SJCRH30 (cell line): ENCODE measurements at regions not wholly inside any gene's neighbourhood (a gene's known extent, or its start where the extent isn't known, plus 50 kb on each side); places are given as distances from the start of the nearest gene placed in this dataset.

ENCODE experiments used
- DNase-seq, 2 experiments: peaks; one replicate each; pipeline ENCODE4 v3.0.0-alpha.2; 2015 to 2020
- H3K27ac ChIP-seq: fragments of 250-450 bp; sonication (Bioruptor Pico); 2 replicates; pipeline ENCODE4 v1.5.1; 2020; ENCODE audit warnings: mild to moderate bottlenecking, moderate library complexity
- H3K27me3 ChIP-seq: fragments of 250-450 bp; sonication (Bioruptor Pico); 2 replicates; pipeline ENCODE4 v1.5.1; 2020; ENCODE audit warnings: mild to moderate bottlenecking, moderate library complexity
- H3K36me3 ChIP-seq: fragments of 250-450 bp; sonication (Bioruptor Pico); 2 replicates; pipeline ENCODE4 v1.5.1; 2020; ENCODE audit warnings: mild to moderate bottlenecking, moderate library complexity
- H3K4me1 ChIP-seq: fragments of 250-450 bp; sonication (Bioruptor Pico); 2 replicates; pipeline ENCODE4 v1.5.1; 2020; ENCODE audit warnings: mild to moderate bottlenecking, moderate library complexity
- H3K4me3 ChIP-seq: fragments of 250-450 bp; sonication (Bioruptor Pico); 2 replicates; pipeline ENCODE4 v1.5.1; 2020; ENCODE audit warnings: mild to moderate bottlenecking, moderate library complexity
- H3K9me3 ChIP-seq: fragments of 250-450 bp; sonication (Bioruptor Pico); replicated peaks from 2 replicates; pipeline ENCODE4 v1.5.1; 2020; ENCODE audit warnings: mild to moderate bottlenecking, moderate library complexity

DNA sequence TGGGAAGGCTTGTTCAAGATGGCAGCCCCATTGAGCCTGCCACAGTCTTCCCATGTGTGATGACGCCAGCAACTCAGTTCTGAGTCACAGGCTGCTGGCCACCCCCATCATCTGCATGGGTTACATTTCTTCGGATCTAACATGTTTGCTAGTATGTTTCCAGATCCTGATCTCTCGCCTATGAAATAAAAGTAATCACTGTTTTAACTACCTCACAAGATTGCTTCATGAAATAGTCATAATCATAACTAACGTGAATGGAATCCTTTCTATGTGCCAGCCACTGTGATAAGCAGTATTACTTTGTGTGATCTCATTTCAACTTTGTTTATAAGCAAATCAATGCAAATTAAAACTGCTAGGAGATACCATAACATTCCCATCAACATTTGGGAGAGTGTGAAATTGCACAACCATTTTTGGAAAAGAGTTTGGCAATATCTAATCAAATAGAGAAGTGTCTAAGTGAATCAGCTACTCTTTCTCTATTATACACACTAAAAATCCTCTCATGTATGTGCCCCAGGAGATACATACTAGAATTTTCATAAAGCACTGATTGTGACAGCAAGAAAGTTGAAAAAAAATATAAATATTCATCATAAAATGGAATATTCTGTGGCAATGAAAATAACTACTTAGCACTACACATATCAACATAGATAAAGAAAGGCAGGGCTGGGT, 300.2 kb upstream of the IRX5 start:
- H3K4me1 ChIP-seq = no peaks in the 10 kb centered on the region
- H3K27me3 ChIP-seq = peaks cover 3% of the 10 kb centered on the region; the same call in 1 of the 2 replicates
- H3K9me3 ChIP-seq = no peaks in the 10 kb centered on the region
- no peaks in the 10 kb centered on the region for H3K36me3 ChIP-seq
- H3K4me3 ChIP-seq = no peak overlapping the region
- H3K27ac ChIP-seq = no peak overlapping the region
- DNase-seq = no peak

- Histone ChIP-seq H3K9me3 (no peaks in the 10 kb centered on the region), H3K27me3 (peaks cover 3% of the 10 kb centered on the region; the same call in 1 of the 2 replicates), H3K36me3 (no peaks in the 10 kb centered on the region), H3K4me1 (no peaks in the 10 kb centered on the region), H3K27ac (no peak overlapping the region), H3K4me3 (no peak overlapping the region)
- no peak for DNase-seq
Measured at GRCh38 chr16:54628796-54629625, 301.7 kb upstream of the IRX5 start.

GRCh38 chr16:54627616-54628015, 303.0 kb upstream of the IRX5 start:
- Histone ChIP-seq H3K4me3 (no peak overlapping the region), H3K9me3 (no peaks in the 10 kb centered on the region), H3K4me1 (no peaks in the 10 kb centered on the region), H3K27ac (no peak overlapping the region), H3K36me3 (no peaks in the 10 kb centered on the region), H3K27me3 (peaks cover 3% of the 10 kb centered on the region; the same call in 1 of the 2 replicates)
- peak; percentile 14 to 26 for DNase-seq

- Histone ChIP-seq H3K4me1 (no peaks in the 10 kb centered on the region), H3K27me3 (no peaks in the 10 kb centered on the region), H3K36me3 (no peaks in the 10 kb centered on the region), H3K9me3 (no peaks in the 10 kb centered on the region; the same call in 1 of the 2 replicates), H3K4me3 (no peak overlapping the region), H3K27ac (no peak overlapping the region)
- no peak for DNase-seq
Measured at GRCh38 chr16:54623636-54624035, 307.0 kb upstream of the IRX5 start.

DNA sequence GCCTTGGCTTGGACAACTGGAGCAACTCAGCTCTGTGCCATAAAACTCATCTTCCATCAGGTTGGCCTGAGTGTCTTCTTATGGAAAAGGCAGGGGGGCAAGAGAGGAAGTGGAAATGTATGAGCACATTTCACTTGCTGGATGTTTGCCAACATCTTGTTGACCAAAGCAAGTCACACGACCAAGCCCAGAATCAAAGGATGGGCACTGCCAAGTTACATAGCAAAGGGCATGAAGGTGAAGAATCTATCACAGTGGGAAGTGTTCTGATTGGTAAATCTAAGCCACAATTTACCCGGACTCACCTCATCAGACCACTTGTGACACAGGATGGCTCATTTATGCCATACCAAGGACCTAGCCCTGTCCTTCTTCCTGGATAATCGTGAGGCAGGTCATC, 310.5 kb upstream of the IRX5 start:
- Histone ChIP-seq H3K4me3 (no peak overlapping the region), H3K36me3 (no peaks in the 10 kb centered on the region), H3K27ac (no peak overlapping the region), H3K27me3 (no peaks in the 10 kb centered on the region), H3K9me3 (no peaks in the 10 kb centered on the region; the same call in 1 of the 2 replicates), H3K4me1 (no peaks in the 10 kb centered on the region)
- no peak for DNase-seq

DNA sequence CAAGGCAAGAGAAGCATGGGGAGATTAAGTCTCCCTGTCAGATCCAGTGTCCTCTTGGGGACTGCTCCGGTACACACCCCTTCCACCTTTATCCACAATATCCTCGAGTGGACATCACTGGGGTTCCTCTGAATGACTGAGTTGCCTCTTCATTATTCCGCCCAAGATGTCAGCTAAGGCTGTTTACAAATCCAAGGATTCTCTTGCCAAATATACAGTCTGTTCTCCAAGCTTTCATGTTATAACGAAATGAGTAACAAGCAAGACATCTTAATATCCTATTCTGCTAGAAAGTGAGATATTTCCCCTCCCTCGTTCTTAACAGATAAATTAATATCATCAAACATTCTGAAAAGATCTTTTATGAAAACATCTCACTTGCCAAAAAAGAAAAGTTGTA, 314.1 kb upstream of the IRX5 start:
- Histone ChIP-seq H3K27ac (no peak overlapping the region), H3K4me3 (no peak overlapping the region), H3K36me3 (no peaks in the 10 kb centered on the region), H3K9me3 (no peaks in the 10 kb centered on the region; the same call in 1 of the 2 replicates), H3K27me3 (no peaks in the 10 kb centered on the region), H3K4me1 (no peaks in the 10 kb centered on the region)
- DNase-seq = no peak

- H3K4me1 ChIP-seq = no peaks in the 10 kb centered on the region
- no peaks in the 10 kb centered on the region for H3K36me3 ChIP-seq
- H3K9me3 ChIP-seq = peaks cover 8% of the 10 kb centered on the region; the same call in 1 of the 2 replicates
- no peak for DNase-seq
- no peak overlapping the region for H3K27ac ChIP-seq
- H3K4me3 ChIP-seq = no peak overlapping the region
- H3K27me3 ChIP-seq = no peaks in the 10 kb centered on the region
Measured at GRCh38 chr16:54605536-54606066, 319.0 kb upstream of the IRX3 start.

DNA sequence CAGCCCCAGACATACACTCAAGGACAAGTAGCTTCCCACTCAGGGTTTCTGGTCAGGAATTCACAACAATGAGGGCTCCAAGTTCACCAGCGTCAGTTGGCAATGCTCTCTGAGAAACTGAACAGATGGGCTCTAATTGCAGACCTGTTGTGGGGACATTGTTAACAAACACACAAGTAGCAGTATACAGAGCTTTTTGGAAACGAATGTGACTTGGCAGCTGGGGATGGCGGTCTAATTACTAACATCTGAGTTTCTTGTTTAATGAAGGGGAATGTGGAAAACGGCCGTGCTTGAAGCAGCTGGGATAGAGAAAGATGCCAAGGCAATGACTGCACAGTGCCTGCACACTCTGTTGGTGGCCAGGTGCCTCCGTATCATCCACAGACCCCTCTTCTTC, 316.1 kb upstream of the IRX3 start:
- no peaks in the 10 kb centered on the region for H3K27me3 ChIP-seq
- no peak overlapping the region for H3K27ac ChIP-seq
- H3K36me3 ChIP-seq = no peaks in the 10 kb centered on the region
- DNase-seq = no peak
- no peak overlapping the region for H3K4me3 ChIP-seq
- no peaks in the 10 kb centered on the region for H3K4me1 ChIP-seq
- H3K9me3 ChIP-seq = peaks cover 8% of the 10 kb centered on the region; the same call in 1 of the 2 replicates

DNA sequence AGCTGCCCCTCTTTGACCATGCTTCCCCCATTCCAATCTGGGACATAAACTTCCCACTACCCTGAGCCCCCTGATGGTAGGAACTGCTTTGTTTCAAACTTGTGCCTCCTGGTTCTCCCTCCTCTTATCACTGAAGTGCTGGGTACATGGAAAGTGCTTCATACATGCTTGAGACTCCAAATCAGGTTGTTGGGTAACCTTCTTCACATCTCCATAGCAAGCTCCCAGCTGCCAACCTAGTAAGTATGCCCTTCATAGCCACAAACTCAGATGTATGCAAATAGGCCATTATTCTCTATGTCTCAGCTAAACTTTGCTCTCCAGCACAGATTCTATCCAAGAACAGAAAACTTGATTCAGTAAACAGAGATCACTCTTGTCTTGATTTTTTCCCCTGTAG, 310.6 kb upstream of the IRX3 start:
- Histone ChIP-seq H3K27me3 (0 out of 2 replicates have a peak, but pooled peaks cover 3% of the 10 kb centered on the region), H3K27ac (no peak overlapping the region), H3K4me1 (no peaks in the 10 kb centered on the region), H3K4me3 (no peak overlapping the region), H3K36me3 (no peaks in the 10 kb centered on the region), H3K9me3 (no peaks in the 10 kb centered on the region)
- no peak for DNase-seq

GRCh38 chr16:54595621-54596020, 309.0 kb upstream of the IRX3 start:
- Histone ChIP-seq H3K27ac (no peak overlapping the region), H3K9me3 (no peaks in the 10 kb centered on the region), H3K4me3 (no peak overlapping the region), H3K4me1 (no peaks in the 10 kb centered on the region), H3K36me3 (no peaks in the 10 kb centered on the region), H3K27me3 (0 out of 2 replicates have a peak, but pooled peaks cover 5% of the 10 kb centered on the region)
- no peak for DNase-seq

GRCh38 chr16:54594601-54595391, 308.2 kb upstream of the IRX3 start:
- no peak for DNase-seq
- Histone ChIP-seq H3K36me3 (no peaks in the 10 kb centered on the region), H3K27me3 (0 out of 2 replicates have a peak, but pooled peaks cover 5% of the 10 kb centered on the region), H3K4me3 (no peak overlapping the region), H3K4me1 (no peaks in the 10 kb centered on the region), H3K27ac (no peak overlapping the region), H3K9me3 (no peaks in the 10 kb centered on the region)

- H3K4me3 ChIP-seq = no peak overlapping the region
- no peaks in the 10 kb centered on the region for H3K9me3 ChIP-seq
- DNase-seq = no peak
- no peak overlapping the region for H3K27ac ChIP-seq
- no peaks in the 10 kb centered on the region for H3K36me3 ChIP-seq
- no peaks in the 10 kb centered on the region for H3K4me1 ChIP-seq
- H3K27me3 ChIP-seq = 0 out of 2 replicates have a peak, but pooled peaks cover 5% of the 10 kb centered on the region
Measured at GRCh38 chr16:54591816-54592246, 305.2 kb upstream of the IRX3 start.

GRCh38 chr16:54590836-54591235, 304.2 kb upstream of the IRX3 start:
- 0 out of 2 replicates have a peak, but pooled peaks cover 5% of the 10 kb centered on the region for H3K27me3 ChIP-seq
- DNase-seq = no peak
- H3K9me3 ChIP-seq = no peaks in the 10 kb centered on the region
- H3K4me3 ChIP-seq = no peak overlapping the region
- no peaks in the 10 kb centered on the region for H3K36me3 ChIP-seq
- H3K4me1 ChIP-seq = no peaks in the 10 kb centered on the region
- H3K27ac ChIP-seq = no peak overlapping the region

DNA sequence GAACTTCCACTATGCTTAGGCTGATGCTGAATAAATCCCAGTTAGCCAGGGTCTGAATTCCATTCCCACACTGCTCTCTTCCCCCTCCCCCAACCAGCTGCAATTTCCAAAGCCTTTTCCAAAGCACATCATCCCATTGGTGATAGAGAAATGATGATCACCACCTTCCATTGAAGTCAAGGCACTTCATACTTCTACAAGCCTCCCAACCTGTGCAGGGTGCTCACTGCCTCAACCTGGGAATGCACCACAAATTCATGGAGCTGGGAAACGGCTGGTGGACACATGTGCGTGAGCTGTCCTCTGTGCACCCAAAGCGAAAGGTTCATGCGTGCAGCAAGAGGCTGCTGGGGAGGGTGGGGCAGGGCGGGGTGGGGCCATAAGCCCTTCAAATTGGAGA, 302.7 kb upstream of the IRX3 start:
- Histone ChIP-seq H3K4me1 (no peaks in the 10 kb centered on the region), H3K9me3 (no peaks in the 10 kb centered on the region), H3K36me3 (no peaks in the 10 kb centered on the region), H3K27me3 (0 out of 2 replicates have a peak, but pooled peaks cover 5% of the 10 kb centered on the region), H3K27ac (no peak overlapping the region), H3K4me3 (no peak overlapping the region)
- DNase-seq = no peak
